HL-60 (cell line): ENCODE measurements at regions not wholly inside any gene's neighbourhood (a gene's known extent, or its start where the extent isn't known, plus 50 kb on each side); places are given as distances from the start of the nearest gene placed in this dataset.

Experiments
- DNase-seq, 2 experiments: peaks; one replicate each; pipeline ENCODE4 v3.0.0-alpha.2; 2010 to 2020; ENCODE audit warnings: low read depth in 1 of 2, low spot score in 1 of 2
- H3K27ac ChIP-seq: fragments of 250-450 bp; sonication (Bioruptor Pico); replicated peaks from 2 replicates; pipeline ENCODE4 v1.5.1; 2020; ENCODE audit warnings: mild to moderate bottlenecking, moderate library complexity
- H3K27me3 ChIP-seq: fragments of 250-450 bp; sonication (Bioruptor Pico); 2 replicates; pipeline ENCODE4 v1.5.1; 2021; ENCODE audit warnings: mild to moderate bottlenecking, moderate library complexity; ENCODE audit not compliant: insufficient read depth, poor library complexity, severe bottlenecking
- H3K4me3 ChIP-seq: replicated peaks from 2 replicates; pipeline ENCODE4 v1.5.1; 2011; ENCODE audit warnings: mild to moderate bottlenecking, control low read depth, low read length; ENCODE audit not compliant: insufficient read depth
- CTCF ChIP-seq: IDR thresholded peaks from one replicate; pipeline ENCODE4 v1.5.1; 2011; ENCODE audit warnings: low read length, control low read depth, inconsistent platforms; ENCODE audit not compliant: insufficient read depth
- GABPA ChIP-seq: IDR thresholded peaks from 2 replicates; pipeline ENCODE4 v1.6.1; 2012; ENCODE audit warnings: low read depth
- POLR2AphosphoS5 ChIP-seq: IDR thresholded peaks from 2 replicates; pipeline ENCODE4 v1.6.1; 2012; ENCODE audit warnings: low read depth
- REST ChIP-seq: IDR thresholded peaks from 2 replicates; pipeline ENCODE4 v1.6.1; 2012; ENCODE audit warnings: low read depth; ENCODE audit not compliant: insufficient replicate concordance
- SPI1 ChIP-seq: IDR thresholded peaks from 2 replicates; pipeline ENCODE4 v1.6.1; 2012; ENCODE audit warnings: low read depth, mild to moderate bottlenecking, borderline replicate concordance

GRCh38 chr10:128900456-128900855 lies 566.6 kb upstream of the MGMT start:
- Histone ChIP-seq H3K27me3 (peaks cover 2% of the 10 kb centered on the region), H3K4me3 (no peak overlapping the region), H3K27ac (no peak overlapping the region)
- DNase-seq, result no peak
- TF ChIP-seq SPI1 (no peak), POLR2AphosphoS5 (no peak), REST (no peak), GABPA (no peak), CTCF (no peak)

- TF ChIP-seq REST (no peak), GABPA (no peak), CTCF (no peak), POLR2AphosphoS5 (no peak), SPI1 (no peak)
- no peak overlapping the region for H3K4me3 ChIP-seq
Observed at GRCh38 chr10:128901236-128901635, 565.8 kb upstream of the MGMT start.

GRCh38 chr10:128902031-128902710 lies 564.9 kb upstream of the MGMT start:
- Histone ChIP-seq H3K27me3 (peaks cover 2% of the 10 kb centered on the region), H3K27ac (no peak overlapping the region), H3K4me3 (no peak overlapping the region)
- TF ChIP-seq CTCF, result no peak
- no peak for TF ChIP-seq POLR2AphosphoS5
- no peak for TF ChIP-seq REST
- no peak for TF ChIP-seq SPI1
- no peak for DNase-seq

More at GRCh38 chr10:128901236-128901635, 565.8 kb upstream of the MGMT start:
- no peak for DNase-seq
- Histone ChIP-seq H3K27ac (no peak overlapping the region), H3K27me3 (peaks cover 2% of the 10 kb centered on the region)
